GM12878 (cell line): ENCODE measurements at regions not wholly inside any gene's neighbourhood (a gene's known extent, or its start where the extent isn't known, plus 50 kb on each side); places are given as distances from the start of the nearest gene placed in this dataset.

Experiments used
- DPF2 ChIP-seq: fragments of 450-650 bp; IDR thresholded peaks from 2 replicates; pipeline ENCODE4 v1.6.1; 2017; ENCODE audit warnings: mild to moderate bottlenecking
- EED ChIP-seq: sonication (generic); IDR thresholded peaks from 2 replicates; pipeline ENCODE4 v1.6.1; 2016; ENCODE audit warnings: antibody characterized with exemption, low read depth
- NBN ChIP-seq: fragments of 450-650 bp; IDR thresholded peaks from 2 replicates; pipeline ENCODE4 v1.6.1; 2016
- NFXL1 ChIP-seq: fragments of 450-650 bp; IDR thresholded peaks from 2 replicates; pipeline ENCODE4 v1.6.1; 2017; ENCODE audit warnings: antibody characterized with exemption, mild to moderate bottlenecking, borderline replicate concordance
- TBL1XR1 ChIP-seq: IDR thresholded peaks from 2 replicates; pipeline ENCODE4 v1.6.1; 2012; ENCODE audit warnings: low read depth, low read length, improper control_type of control experiment
- ZNF622 ChIP-seq: fragments of 450-650 bp; IDR thresholded peaks from 2 replicates; pipeline ENCODE4 v1.6.1; 2017; ENCODE audit warnings: mild to moderate bottlenecking, inconsistent platforms
- TF ChIP-seq, protein P1 (sequence below): fragments of 450-650 bp; IDR thresholded peaks from 2 replicates; pipeline ENCODE4 v1.6.1; 2017; ENCODE audit warnings: antibody characterized with exemption, mild to moderate bottlenecking, moderate library complexity
- TF ChIP-seq, protein P2 (sequence below): fragments of 450-650 bp; IDR thresholded peaks from 2 replicates; pipeline ENCODE4 v1.6.1; 2016; ENCODE audit warnings: mild to moderate bottlenecking
- TF ChIP-seq, protein P3 (sequence below): IDR thresholded peaks from 2 replicates; pipeline ENCODE4 v1.6.1; 2011; ENCODE audit warnings: low read depth, low read length, improper control_type of control experiment, borderline replicate concordance
- TF ChIP-seq, protein P4 (sequence below): IDR thresholded peaks from 2 replicates; pipeline ENCODE4 v1.6.1; 2011; ENCODE audit warnings: mild to moderate bottlenecking, low read depth, low read length, moderate library complexity; ENCODE audit not compliant: insufficient replicate concordance

DNA sequence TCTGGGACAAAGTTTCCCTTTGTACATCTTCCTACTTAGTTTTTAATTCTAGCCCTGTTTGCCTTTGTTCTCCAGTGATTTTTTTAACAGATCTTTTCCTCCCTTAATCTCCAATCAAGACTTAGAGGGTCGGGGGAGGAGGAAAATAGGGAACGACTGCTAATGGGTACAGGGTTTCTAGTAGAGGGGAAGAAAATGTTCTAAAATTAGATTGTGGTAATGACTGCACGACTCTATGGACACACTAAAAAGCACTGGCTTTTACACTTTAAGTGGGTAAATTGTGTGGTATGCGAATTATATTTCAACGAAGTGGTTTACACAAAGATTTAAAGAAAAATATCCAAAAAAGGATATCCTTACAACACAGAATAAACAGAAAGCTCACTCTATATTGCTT lies 110.0 kb upstream of the SPON1 start (continued):
- TF ChIP-seq, protein P1, sequence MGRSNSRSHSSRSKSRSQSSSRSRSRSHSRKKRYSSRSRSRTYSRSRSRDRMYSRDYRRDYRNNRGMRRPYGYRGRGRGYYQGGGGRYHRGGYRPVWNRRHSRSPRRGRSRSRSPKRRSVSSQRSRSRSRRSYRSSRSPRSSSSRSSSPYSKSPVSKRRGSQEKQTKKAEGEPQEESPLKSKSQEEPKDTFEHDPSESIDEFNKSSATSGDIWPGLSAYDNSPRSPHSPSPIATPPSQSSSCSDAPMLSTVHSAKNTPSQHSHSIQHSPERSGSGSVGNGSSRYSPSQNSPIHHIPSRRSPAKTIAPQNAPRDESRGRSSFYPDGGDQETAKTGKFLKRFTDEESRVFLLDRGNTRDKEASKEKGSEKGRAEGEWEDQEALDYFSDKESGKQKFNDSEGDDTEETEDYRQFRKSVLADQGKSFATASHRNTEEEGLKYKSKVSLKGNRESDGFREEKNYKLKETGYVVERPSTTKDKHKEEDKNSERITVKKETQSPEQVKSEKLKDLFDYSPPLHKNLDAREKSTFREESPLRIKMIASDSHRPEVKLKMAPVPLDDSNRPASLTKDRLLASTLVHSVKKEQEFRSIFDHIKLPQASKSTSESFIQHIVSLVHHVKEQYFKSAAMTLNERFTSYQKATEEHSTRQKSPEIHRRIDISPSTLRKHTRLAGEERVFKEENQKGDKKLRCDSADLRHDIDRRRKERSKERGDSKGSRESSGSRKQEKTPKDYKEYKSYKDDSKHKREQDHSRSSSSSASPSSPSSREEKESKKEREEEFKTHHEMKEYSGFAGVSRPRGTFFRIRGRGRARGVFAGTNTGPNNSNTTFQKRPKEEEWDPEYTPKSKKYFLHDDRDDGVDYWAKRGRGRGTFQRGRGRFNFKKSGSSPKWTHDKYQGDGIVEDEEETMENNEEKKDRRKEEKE, result no peak
- TF ChIP-seq ZNF622 (no peak), EED (no peak), TBL1XR1 (no peak), DPF2 (no peak), NFXL1 (no peak), NBN (no peak)
- TF ChIP-seq, protein P2, sequence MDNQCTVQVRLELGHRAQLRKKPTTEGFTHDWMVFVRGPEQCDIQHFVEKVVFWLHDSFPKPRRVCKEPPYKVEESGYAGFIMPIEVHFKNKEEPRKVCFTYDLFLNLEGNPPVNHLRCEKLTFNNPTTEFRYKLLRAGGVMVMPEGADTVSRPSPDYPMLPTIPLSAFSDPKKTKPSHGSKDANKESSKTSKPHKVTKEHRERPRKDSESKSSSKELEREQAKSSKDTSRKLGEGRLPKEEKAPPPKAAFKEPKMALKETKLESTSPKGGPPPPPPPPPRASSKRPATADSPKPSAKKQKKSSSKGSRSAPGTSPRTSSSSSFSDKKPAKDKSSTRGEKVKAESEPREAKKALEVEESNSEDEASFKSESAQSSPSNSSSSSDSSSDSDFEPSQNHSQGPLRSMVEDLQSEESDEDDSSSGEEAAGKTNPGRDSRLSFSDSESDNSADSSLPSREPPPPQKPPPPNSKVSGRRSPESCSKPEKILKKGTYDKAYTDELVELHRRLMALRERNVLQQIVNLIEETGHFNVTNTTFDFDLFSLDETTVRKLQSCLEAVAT, result no peak
- TF ChIP-seq, protein P3, sequence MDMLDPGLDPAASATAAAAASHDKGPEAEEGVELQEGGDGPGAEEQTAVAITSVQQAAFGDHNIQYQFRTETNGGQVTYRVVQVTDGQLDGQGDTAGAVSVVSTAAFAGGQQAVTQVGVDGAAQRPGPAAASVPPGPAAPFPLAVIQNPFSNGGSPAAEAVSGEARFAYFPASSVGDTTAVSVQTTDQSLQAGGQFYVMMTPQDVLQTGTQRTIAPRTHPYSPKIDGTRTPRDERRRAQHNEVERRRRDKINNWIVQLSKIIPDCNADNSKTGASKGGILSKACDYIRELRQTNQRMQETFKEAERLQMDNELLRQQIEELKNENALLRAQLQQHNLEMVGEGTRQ, result no peak
- TF ChIP-seq, protein P4, sequence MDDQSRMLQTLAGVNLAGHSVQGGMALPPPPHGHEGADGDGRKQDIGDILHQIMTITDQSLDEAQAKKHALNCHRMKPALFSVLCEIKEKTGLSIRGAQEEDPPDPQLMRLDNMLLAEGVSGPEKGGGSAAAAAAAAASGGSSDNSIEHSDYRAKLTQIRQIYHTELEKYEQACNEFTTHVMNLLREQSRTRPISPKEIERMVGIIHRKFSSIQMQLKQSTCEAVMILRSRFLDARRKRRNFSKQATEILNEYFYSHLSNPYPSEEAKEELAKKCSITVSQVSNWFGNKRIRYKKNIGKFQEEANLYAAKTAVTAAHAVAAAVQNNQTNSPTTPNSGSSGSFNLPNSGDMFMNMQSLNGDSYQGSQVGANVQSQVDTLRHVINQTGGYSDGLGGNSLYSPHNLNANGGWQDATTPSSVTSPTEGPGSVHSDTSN, result no peak
